Cerebellar cortex (tissue), 1 donor: ENCODE measurements at regions not wholly inside any gene's neighbourhood (a gene's known extent, or its start where the extent isn't known, plus 50 kb on each side); places are given as distances from the start of the nearest gene placed in this dataset.
A peak's percentile ranks its signal among the peaks of the same experiment; 100 is the strongest.

Experiments
- DNase-seq: peaks from one replicate; pipeline ENCODE4 v3.0.0-alpha.2; 2015; ENCODE audit warnings: low spot score

- DNase-seq, result no peak
Observed at GRCh38 chr1:91575909-91576519, 75.4 kb downstream of the CDC7 start.

- DNase-seq, result no peak
Observed at GRCh38 chr1:91578320-91579109, 77.9 kb downstream of the CDC7 start.

DNA sequence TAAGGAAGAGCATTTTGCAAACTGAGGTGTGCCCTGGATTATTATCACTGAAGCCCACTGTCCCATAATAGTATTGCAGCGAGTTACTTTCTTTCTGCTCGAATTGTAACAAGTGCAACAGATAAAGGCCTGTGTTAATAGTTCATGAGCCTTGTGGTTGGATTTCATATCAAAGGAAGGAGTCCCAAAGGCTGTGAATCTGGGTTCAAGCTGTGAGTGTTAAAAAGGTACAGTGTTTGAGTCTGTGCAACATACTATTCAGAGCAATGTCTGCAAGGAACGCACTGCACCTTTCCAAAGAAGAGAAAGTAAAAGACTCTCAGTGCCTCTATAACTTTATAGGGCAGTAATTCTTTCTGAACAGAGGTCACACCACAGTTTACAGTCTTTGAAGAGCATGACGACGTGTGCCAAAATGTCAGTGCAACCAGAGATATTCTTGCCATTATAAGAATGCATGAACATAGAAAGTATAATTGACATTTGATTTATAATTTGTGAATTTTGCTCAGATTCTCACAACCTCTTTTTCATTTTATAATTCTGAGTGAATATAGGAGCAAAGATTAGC, 79.1 kb downstream of the CDC7 start:
- DNase-seq, result no peak

DNA sequence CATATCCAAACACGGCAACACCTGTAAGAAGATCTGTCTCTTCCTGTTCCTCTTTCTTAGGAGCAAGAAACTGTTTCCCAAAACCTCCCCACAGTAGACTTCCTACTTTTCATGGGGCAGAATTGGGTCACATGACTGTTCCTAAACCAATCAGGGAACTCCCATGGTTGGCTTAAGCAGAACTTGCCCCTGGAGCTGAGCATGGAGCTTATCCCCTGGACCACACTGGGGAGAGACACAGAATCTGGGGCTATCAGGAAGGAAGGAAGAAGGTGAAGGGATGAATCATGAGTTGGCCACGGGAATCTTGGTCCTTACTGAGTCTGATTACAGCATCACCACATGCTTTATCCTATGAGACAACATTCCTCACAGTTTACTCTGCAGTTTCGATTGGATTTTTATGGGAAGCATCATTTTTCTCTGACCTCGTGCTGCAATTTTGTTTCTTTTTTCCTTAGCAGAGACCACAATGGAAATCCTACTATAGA, 81.8 kb downstream of the CDC7 start:
- DNase-seq, result peak; percentile 45

GRCh38 chr1:91583326-91583755, 82.7 kb downstream of the CDC7 start:
- DNase-seq, result peak; percentile 50

GRCh38 chr1:91584309-91584708, 83.7 kb downstream of the CDC7 start:
- no peak for DNase-seq

DNA sequence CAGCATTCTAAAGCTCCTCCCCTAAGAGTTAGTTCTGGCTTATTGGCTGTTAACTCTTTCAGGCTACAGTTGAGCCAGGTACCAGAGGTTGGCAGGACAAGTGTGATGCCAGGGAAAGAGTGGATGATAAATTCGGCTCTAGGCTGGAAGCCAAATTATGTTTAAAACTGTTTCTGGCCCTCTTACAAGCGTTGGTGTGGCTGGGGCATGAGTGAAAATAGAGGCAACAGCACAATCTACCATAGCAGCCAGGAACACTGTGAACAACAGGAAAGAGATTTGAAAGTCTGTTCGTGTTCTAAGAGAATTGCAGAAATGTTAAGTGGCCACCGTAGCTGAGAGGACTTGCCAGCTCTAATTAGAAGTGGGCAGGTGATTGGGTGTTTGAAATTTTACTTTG, 84.2 kb downstream of the CDC7 start:
- DNase-seq, result no peak

- no peak for DNase-seq
Observed at GRCh38 chr1:91585502-91585901, 84.9 kb downstream of the CDC7 start.

GRCh38 chr1:91585982-91586381, 85.3 kb downstream of the CDC7 start:
- DNase-seq, result peak; percentile 69

GRCh38 chr1:91589437-91589836, 88.8 kb downstream of the CDC7 start:
- no peak for DNase-seq

DNA sequence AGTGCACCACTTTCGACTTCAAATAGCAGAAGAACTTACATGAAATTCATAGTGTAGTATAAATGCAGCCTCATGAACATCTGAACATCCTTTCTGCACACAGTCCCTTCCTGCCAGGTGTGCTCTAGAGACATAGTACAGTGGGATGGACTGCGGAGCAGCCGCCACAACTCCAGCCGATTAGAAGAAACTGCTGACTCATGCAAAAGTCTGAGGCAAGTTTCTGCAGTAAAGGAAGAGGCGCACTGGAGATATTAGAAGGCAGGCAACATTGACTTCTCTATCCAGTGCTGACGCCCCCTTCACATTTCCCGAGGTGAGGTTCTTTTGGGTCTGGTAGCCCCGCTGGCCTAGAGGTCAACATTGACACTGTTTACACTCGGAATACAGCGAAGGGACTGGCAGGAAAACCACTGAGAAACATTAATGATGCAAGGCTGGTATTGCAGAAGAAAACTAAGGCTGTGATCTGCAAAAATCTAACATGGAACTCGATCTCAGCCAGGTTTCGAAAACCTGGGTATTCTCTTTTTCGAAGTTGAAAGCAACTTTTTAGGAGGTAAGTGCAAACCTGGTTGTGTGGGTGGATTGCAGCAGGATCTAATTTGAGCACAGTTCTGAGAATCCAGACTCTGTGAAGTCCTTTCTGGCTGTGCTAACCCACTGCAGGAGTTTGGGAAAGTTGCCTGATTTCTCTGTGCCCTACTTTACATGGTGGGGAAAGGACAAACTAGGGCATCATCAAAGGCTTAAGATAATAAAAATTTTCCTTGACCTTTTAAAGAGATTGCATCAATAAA, 90.7 kb downstream of the CDC7 start:
- DNase-seq, result no peak

GRCh38 chr1:91592716-91593477, 92.2 kb downstream of the CDC7 start:
- no peak for DNase-seq

- DNase-seq, result no peak
Observed at GRCh38 chr1:91594383-91595055, 93.9 kb downstream of the CDC7 start.

- DNase-seq, result no peak
Observed at GRCh38 chr1:91596474-91596873, 95.8 kb downstream of the CDC7 start.

- no peak for DNase-seq
Observed at GRCh38 chr1:91597215-91597614, 96.6 kb downstream of the CDC7 start.

DNA sequence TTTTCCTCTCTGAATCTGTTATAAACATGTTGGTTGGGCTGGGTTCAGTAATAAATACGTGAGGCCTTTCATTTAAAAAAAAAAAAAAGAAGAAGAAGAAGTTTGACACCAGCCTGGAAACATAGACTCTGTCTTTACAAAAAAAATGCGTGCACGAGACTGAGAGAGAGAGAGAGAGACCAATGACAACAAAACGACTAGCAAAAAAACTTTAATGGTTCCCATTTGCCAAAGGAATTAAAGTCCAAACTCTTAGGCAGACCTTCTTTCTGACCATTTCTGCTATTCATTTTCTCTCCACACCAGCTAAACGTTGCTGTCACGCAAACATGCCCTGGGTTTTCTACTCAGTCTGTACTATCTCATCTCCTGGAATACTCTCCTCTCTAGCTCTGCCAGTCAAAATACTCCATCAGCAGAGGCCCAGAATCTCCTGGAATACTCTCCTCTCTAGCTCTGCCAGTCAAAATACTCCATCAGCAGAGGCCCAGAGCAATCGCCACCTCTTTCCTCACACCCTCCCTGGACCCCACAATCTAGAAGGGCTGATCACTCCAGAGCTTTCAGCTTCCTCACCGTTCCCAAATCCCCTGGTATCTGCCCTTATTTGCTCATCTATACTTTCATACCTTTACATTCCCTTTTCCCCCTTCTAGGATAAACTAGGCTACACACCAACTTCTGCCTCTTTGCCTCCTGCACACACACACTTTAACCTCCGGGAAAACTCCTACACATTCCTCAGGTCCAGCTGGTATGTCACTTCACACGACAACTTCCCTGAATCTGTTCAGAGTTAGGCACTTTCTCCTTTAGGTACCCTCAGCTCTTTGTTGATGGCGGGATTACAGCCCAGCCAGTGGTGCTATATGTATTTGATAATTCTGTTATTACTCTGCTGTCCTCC, 100.0 kb downstream of the CDC7 start:
- no peak for DNase-seq

DNA sequence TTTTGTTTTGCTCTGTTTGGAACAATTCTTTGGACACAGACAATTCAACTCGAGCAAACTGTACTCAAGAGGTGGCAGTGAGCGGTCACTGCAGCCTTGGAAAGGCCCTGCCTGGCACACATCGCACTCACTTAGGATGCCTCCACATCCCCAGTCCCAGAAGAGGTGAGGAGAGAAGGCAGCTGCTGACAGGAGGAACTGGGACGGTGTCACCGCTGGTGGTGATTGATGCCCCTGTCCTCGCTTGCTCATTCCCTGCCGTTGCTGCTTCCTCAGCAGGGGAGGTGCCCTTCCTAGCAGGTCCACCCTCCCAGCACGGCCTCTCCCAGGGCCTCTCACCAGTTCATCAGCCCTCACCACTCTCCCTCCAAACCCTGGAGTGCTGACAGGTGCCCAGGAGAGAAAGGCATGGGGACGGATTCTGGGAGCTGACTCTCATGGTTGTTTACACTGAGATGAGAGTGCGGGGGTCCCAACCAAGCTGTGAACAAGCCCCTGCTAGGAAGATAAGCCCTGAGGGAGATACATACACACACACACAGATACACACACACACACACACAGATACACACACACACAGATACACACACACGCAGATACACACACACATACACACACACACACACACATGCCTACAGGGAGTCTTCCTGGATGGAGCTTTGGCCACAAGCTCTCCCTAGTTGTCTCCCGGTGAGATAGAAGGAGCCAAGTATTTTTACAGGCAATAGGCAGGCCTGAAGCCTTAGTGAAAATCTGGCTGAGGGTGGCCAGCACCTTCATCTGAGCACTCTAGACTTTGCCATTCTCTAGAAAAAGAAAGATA, 101.1 kb downstream of the CDC7 start:
- DNase-seq, result no peak

DNA sequence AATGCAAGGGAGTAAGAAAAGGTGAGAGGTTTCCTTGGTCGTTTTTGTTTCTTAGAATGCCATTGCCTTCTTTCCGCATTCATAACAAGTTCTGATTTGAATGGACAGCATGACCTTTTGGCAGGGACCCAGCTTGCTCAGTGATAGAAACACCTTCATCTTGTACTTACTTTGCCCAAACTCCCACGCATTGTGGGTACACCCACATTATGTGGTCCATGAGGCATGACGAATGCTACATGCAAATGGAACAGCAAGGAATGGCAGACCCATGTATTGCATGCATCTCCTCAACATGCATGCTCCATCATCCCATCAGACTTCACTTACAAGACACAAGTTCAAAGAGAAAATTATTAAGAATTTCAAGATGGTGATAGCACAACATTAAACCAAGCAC, 102.8 kb downstream of the CDC7 start:
- DNase-seq, result no peak

- no peak for DNase-seq
Observed at GRCh38 chr1:91604632-91605031, 104.0 kb downstream of the CDC7 start.
